H9 (cell line): ENCODE measurements at regions not wholly inside any gene's neighbourhood (a gene's known extent, or its start where the extent isn't known, plus 50 kb on each side); places are given as distances from the start of the nearest gene placed in this dataset.
A peak's percentile ranks its signal among the peaks of the same experiment; 100 is the strongest.
"Not testable (repeated sequence)": the region's sequence is repeated elsewhere in the genome, so short reads cannot be mapped to it uniquely, and the experiment has no call there.

Source experiments
- DNase-seq: peaks from one replicate; pipeline ENCODE4 v3.0.0-alpha.2; 2017
- H2AFZ ChIP-seq: one replicate; pipeline ENCODE4 v1.6.1; 2013; ENCODE audit warnings: mild to moderate bottlenecking, low read length, control low read depth, moderate library complexity
- H2AK5ac ChIP-seq: 2 replicates; pipeline ENCODE4 v1.6.1; 2013; ENCODE audit warnings: low read length, control low read depth, mixed read lengths; ENCODE audit not compliant: insufficient read length
- H2BK120ac ChIP-seq: one replicate; pipeline ENCODE4 v1.6.1; 2013; ENCODE audit warnings: low read depth, mild to moderate bottlenecking, low read length, control low read depth, inconsistent platforms; ENCODE audit not compliant: poor library complexity, severe bottlenecking
- H2BK12ac ChIP-seq: 2 replicates; pipeline ENCODE4 v1.6.1; 2013; ENCODE audit warnings: low read length, control low read depth, mixed read lengths, low read depth; ENCODE audit not compliant: insufficient read length
- H2BK15ac ChIP-seq: 2 replicates; pipeline ENCODE4 v1.6.1; 2013; ENCODE audit warnings: low read depth, low read length, control low read depth
- H2BK20ac ChIP-seq: one replicate; pipeline ENCODE4 v1.6.1; 2013; ENCODE audit warnings: low read depth, mild to moderate bottlenecking, low read length, control low read depth, inconsistent platforms; ENCODE audit not compliant: poor library complexity, severe bottlenecking
- H2BK5ac ChIP-seq: 2 replicates; pipeline ENCODE4 v1.6.1; 2013; ENCODE audit warnings: low read length, control low read depth, mixed read lengths; ENCODE audit not compliant: insufficient read length
- H3K14ac ChIP-seq: 2 replicates; pipeline ENCODE4 v1.6.1; 2013; ENCODE audit warnings: low read length, control low read depth; ENCODE audit not compliant: insufficient read depth
- H3K18ac ChIP-seq: 2 replicates; pipeline ENCODE4 v1.6.1; 2013; ENCODE audit warnings: low read depth, mild to moderate bottlenecking, mixed read lengths, low read length, control low read depth; ENCODE audit not compliant: insufficient read length
- H3K23ac ChIP-seq: 2 replicates; pipeline ENCODE4 v1.6.1; 2013; ENCODE audit warnings: low read length, control low read depth, mixed read lengths, low read depth; ENCODE audit not compliant: insufficient read length
- H3K23me2 ChIP-seq: 2 replicates; pipeline ENCODE4 v1.6.1; 2013; ENCODE audit warnings: low read depth, mild to moderate bottlenecking, mixed read lengths, low read length, control low read depth; ENCODE audit not compliant: insufficient read length, poor library complexity, severe bottlenecking
- H3K27ac ChIP-seq: 2 replicates; pipeline ENCODE4 v1.5.1; 2013; ENCODE audit warnings: low read length, control low read depth, mixed read lengths, low read depth; ENCODE audit not compliant: insufficient read length
- H3K27me3 ChIP-seq: 2 replicates; pipeline ENCODE4 v1.6.1; 2013; ENCODE audit warnings: low read length, control low read depth, inconsistent platforms; ENCODE audit not compliant: insufficient read depth
- H3K4ac ChIP-seq: 2 replicates; pipeline ENCODE4 v1.6.1; 2013; ENCODE audit warnings: low read depth, mild to moderate bottlenecking, control low read depth, inconsistent platforms, low read length, moderate library complexity
- H3K4me1 ChIP-seq: 2 replicates; pipeline ENCODE4 v1.6.1; 2013; ENCODE audit warnings: low read length, control low read depth, inconsistent platforms; ENCODE audit not compliant: insufficient read depth
- H3K4me2 ChIP-seq: 2 replicates; pipeline ENCODE4 v1.6.1; 2013; ENCODE audit warnings: low read length, control low read depth, mixed read lengths; ENCODE audit not compliant: insufficient read length, insufficient read depth
- H3K56ac ChIP-seq: 2 replicates; pipeline ENCODE4 v1.6.1; 2013; ENCODE audit warnings: low read depth, mild to moderate bottlenecking, mixed read lengths, low read length, control low read depth; ENCODE audit not compliant: insufficient read length
- H3K79me1 ChIP-seq: 2 replicates; pipeline ENCODE4 v1.6.1; 2013; ENCODE audit warnings: low read depth, mild to moderate bottlenecking, moderate library complexity, low read length, control low read depth, inconsistent platforms; ENCODE audit not compliant: insufficient read depth, poor library complexity, severe bottlenecking
- H3K79me2 ChIP-seq: 2 replicates; pipeline ENCODE4 v1.6.1; 2013; ENCODE audit warnings: low read length, control low read depth, inconsistent platforms; ENCODE audit not compliant: insufficient read depth
- H3K9ac ChIP-seq: 2 replicates; pipeline ENCODE4 v1.6.1; 2013; ENCODE audit warnings: low read length, control low read depth, mixed read lengths; ENCODE audit not compliant: insufficient read length; ENCODE audit errors: extremely low read depth
- H3K9me3 ChIP-seq: one replicate; pipeline ENCODE4 v1.6.1; 2013; ENCODE audit warnings: low read depth, low read length, inconsistent platforms; ENCODE audit not compliant: control insufficient read depth
- H3T11ph ChIP-seq: one replicate; pipeline ENCODE4 v1.6.1; 2013; ENCODE audit warnings: mild to moderate bottlenecking, low read length, control low read depth, inconsistent platforms
- H4K20me1 ChIP-seq: one replicate; pipeline ENCODE4 v1.6.1; 2013; ENCODE audit not compliant: control insufficient read depth, insufficient read length, insufficient read depth
- H4K5ac ChIP-seq: 2 replicates; pipeline ENCODE4 v1.6.1; 2013; ENCODE audit warnings: low read depth, mild to moderate bottlenecking, mixed read lengths, low read length, control low read depth; ENCODE audit not compliant: insufficient read length
- H4K8ac ChIP-seq: replicated peaks from 2 replicates; pipeline ENCODE4 v1.6.1; 2013; ENCODE audit warnings: low read length, control low read depth, mixed read lengths, low read depth; ENCODE audit not compliant: insufficient read length
- H4K91ac ChIP-seq: 2 replicates; pipeline ENCODE4 v1.6.1; 2013; ENCODE audit warnings: low read depth, mild to moderate bottlenecking, moderate library complexity, mixed read lengths, low read length, control low read depth; ENCODE audit not compliant: insufficient read length
- H3K27ac Mint-ChIP-seq, 3 experiments: 2 replicates in 2 of 3; 3 replicates in 1 of 3; pipeline ENCODE4 v1.8.0; 2020 to 2021; ENCODE audit warnings: mixed read lengths in 3 of 3, mild to moderate bottlenecking in 1 of 3, moderate library complexity in 1 of 3
- H3K27me3 Mint-ChIP-seq: 2 replicates; pipeline ENCODE4 v1.8.0; 2021; ENCODE audit warnings: low read depth, mild to moderate bottlenecking, moderate library complexity, mixed read lengths
- H3K36me3 Mint-ChIP-seq, 3 experiments: 2 replicates in 2 of 3; 3 replicates in 1 of 3; pipeline ENCODE4 v1.8.0; 2020 to 2021; ENCODE audit warnings: low read depth in 3 of 3, mixed read lengths in 3 of 3; ENCODE audit not compliant: insufficient read depth in 1 of 3
- H3K4me1 Mint-ChIP-seq, 2 experiments: 2 replicates each; pipeline ENCODE4 v1.8.0; 2020; ENCODE audit warnings: mixed read lengths in 2 of 2
- H3K4me3 Mint-ChIP-seq, 2 experiments: 2 replicates in 1 of 2; 3 replicates in 1 of 2; pipeline ENCODE4 v1.8.0; 2020 to 2021; ENCODE audit warnings: mild to moderate bottlenecking in 2 of 2, mixed read lengths in 2 of 2, moderate library complexity in 1 of 2
- H3K9me3 Mint-ChIP-seq, 2 experiments: 2 replicates in 1 of 2; 3 replicates in 1 of 2; pipeline ENCODE4 v1.8.0; 2020; ENCODE audit warnings: mild to moderate bottlenecking in 2 of 2, mixed read lengths in 2 of 2, moderate library complexity in 1 of 2
- WGBS: extraction: QIAGEN DNeasy Blood & Tissue Kit; methylation state at CpG from one replicate; pipeline ENCODE4 v1.1.7; 2013; ENCODE audit warnings: missing lambda C conversion rate, low lambda C conversion rate, mixed read lengths; ENCODE audit not compliant: insufficient read length; ENCODE audit errors: extremely low coverage; 5-methylcytosine and 5-hydroxymethylcytosine counted together
- TF ChIP-seq, protein P1 (sequence below): fragments of 200-600 bp; sonication (generic); conservative IDR thresholded peaks from 3 replicates; pipeline ENCODE4 v1.8.0; 2021; ENCODE audit warnings: antibody characterized with exemption, mild to moderate bottlenecking

DNA sequence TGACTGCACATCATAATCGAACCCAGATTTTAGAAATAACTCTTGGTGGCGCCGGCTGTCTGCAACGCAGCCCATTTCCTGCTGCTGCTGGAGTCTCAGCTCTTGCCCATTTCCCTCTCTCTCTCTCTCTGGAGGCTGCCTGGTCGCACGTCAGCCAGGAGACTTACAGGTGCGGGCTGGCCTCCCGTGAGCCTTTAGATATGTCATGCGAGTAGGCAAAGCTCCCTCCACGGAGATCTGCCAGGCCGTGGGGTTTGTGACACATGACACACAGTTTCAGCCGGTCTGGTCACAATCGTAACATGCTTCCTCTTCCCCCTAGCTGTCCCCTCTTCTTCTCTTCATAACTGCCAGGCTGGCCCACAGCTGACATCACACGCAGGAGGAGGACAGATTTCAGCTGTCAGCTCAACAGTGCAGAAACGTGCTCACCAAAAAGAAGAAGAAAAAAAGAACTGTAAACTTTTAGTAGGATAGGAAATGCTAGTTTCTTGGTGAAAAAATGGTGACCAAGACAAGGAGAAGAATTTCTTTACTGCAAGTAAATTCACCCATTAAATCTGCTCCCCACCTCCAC, 489.3 kb downstream of the ZNF516 start:
- H2BK20ac ChIP-seq, result no peak overlapping the region
- H3K27ac Mint-ChIP-seq, result no peak overlapping the region
- H2BK15ac ChIP-seq, result no peak overlapping the region
- H3K27me3 ChIP-seq, result no peaks in the 10 kb centered on the region
- no peak overlapping the region; the same call in 1 of the 2 replicates for H3K14ac ChIP-seq
- no peak overlapping the region for H3K4me2 ChIP-seq
- no peaks in the 10 kb centered on the region for H3K79me2 ChIP-seq
- H2AK5ac ChIP-seq, result no peak overlapping the region
- peak overlapping the region; percentile 7 for H3K18ac ChIP-seq
- no peak overlapping the region for H2BK120ac ChIP-seq
- H3K36me3 Mint-ChIP-seq, result peaks cover 2 to 4% (median 3%) of the 10 kb centered on the region in 3 experiments; a peak in 4 of 7 replicates
- H3K9me3 Mint-ChIP-seq, result peaks cover 6 to 9% of the 10 kb centered on the region in 2 experiments
- no peak overlapping the region for H2BK12ac ChIP-seq
- H3K4ac ChIP-seq, result no peak overlapping the region
- H4K91ac ChIP-seq, result no peak overlapping the region
- H3K4me1 ChIP-seq, result no peaks in the 10 kb centered on the region
- H3K27ac ChIP-seq, result no peak overlapping the region
- H3T11ph ChIP-seq, result no peak overlapping the region
- H4K5ac ChIP-seq, result no peak overlapping the region
- no peaks in the 10 kb centered on the region for H3K23me2 ChIP-seq
- no CpG with 5 or more reads among the region's 15 CpGs for WGBS
- H3K79me1 ChIP-seq, result no peaks in the 10 kb centered on the region
- H3K9me3 ChIP-seq, result no peaks in the 10 kb centered on the region
- no peak overlapping the region for H2BK5ac ChIP-seq
- TF ChIP-seq, protein P1, sequence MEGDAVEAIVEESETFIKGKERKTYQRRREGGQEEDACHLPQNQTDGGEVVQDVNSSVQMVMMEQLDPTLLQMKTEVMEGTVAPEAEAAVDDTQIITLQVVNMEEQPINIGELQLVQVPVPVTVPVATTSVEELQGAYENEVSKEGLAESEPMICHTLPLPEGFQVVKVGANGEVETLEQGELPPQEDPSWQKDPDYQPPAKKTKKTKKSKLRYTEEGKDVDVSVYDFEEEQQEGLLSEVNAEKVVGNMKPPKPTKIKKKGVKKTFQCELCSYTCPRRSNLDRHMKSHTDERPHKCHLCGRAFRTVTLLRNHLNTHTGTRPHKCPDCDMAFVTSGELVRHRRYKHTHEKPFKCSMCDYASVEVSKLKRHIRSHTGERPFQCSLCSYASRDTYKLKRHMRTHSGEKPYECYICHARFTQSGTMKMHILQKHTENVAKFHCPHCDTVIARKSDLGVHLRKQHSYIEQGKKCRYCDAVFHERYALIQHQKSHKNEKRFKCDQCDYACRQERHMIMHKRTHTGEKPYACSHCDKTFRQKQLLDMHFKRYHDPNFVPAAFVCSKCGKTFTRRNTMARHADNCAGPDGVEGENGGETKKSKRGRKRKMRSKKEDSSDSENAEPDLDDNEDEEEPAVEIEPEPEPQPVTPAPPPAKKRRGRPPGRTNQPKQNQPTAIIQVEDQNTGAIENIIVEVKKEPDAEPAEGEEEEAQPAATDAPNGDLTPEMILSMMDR, result no peak
- DNase-seq, result no peak
- H3K23ac ChIP-seq, result no peak overlapping the region
- H3K56ac ChIP-seq, result no peak overlapping the region
- H2AFZ ChIP-seq, result no peak overlapping the region
- no peak overlapping the region for H3K4me3 Mint-ChIP-seq
- H3K9ac ChIP-seq, result no peak overlapping the region
- no peak overlapping the region for H4K8ac ChIP-seq
- H4K20me1 ChIP-seq, result no peaks in the 10 kb centered on the region
- H3K27me3 Mint-ChIP-seq, result no peaks in the 10 kb centered on the region
- 0 out of 4 replicates have a peak, but pooled peaks cover 0 to 3% of the 10 kb centered on the region in 2 experiments for H3K4me1 Mint-ChIP-seq

DNA sequence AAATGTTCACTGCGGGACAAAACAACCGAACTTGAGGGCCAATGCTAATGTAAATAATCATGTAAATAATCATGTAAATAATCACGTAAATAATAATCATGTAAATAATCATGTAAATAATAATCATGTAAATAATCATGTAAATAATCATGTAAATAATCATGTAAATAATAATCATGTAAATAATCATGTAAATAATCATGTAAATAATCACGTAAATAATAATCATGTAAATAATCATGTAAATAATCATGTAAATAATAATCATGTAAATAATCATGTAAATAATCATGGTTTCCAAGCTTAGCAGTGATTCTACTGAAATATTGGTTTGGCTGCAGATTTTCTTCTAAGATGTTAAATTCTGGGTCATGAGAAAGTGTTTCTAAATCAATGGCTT, 507.1 kb downstream of the ZNF516 start:
- H3K36me3 Mint-ChIP-seq, H3K27ac Mint-ChIP-seq, H2BK20ac ChIP-seq, H2BK120ac ChIP-seq, H2AK5ac ChIP-seq, H3K79me2 ChIP-seq, H3K14ac ChIP-seq, H2BK5ac ChIP-seq, H2BK12ac ChIP-seq, H3K9ac ChIP-seq, H3K4me1 ChIP-seq, H2BK15ac ChIP-seq, H3K4me3 Mint-ChIP-seq, H3K23me2 ChIP-seq, H3K27ac ChIP-seq, H3K23ac ChIP-seq, H4K5ac ChIP-seq, H3K18ac ChIP-seq, H3K4me2 ChIP-seq, H3K79me1 ChIP-seq, H3K9me3 ChIP-seq, H2AFZ ChIP-seq, H4K8ac ChIP-seq, DNase-seq, H4K20me1 ChIP-seq, H3K27me3 Mint-ChIP-seq, H3T11ph ChIP-seq, H3K4ac ChIP-seq, H3K56ac ChIP-seq, H4K91ac ChIP-seq, H3K27me3 ChIP-seq: not testable (repeated sequence)
- Mint-ChIP-seq H3K4me1 (peaks cover 12 to 14% of the 10 kb centered on the region in 2 experiments), H3K9me3 (peaks cover 22 to 25% of the 10 kb centered on the region in 2 experiments)
- no CpG with 5 or more reads among the region's 4 CpGs for WGBS
